ENCODE measurements at regions not wholly inside any gene's neighbourhood (a gene's known extent, or its start where the extent isn't known, plus 50 kb on each side); places are given as distances from the start of the nearest gene placed in this dataset.

- TF ChIP-seq CTCF (IDR thresholded peaks at IDR 0.05; ENCODE audit: poor library complexity, severe bottlenecking) (no peak), REST (IDR thresholded peaks at IDR 0.05; ENCODE audit: borderline replicate concordance) (no peak), POLR2AphosphoS5 (IDR thresholded peaks at IDR 0.05) (no peak), RAD21 (conservative IDR thresholded peaks at IDR 0.05) (no peak)
Measured at GRCh38 chr1:234963904-234964702, 164.5 kb downstream of the TOMM20 start.

All from neural cell (in vitro differentiated cells).